H1 (cell line): ENCODE measurements at regions not wholly inside any gene's neighbourhood (a gene's known extent, or its start where the extent isn't known, plus 50 kb on each side); places are given as distances from the start of the nearest gene placed in this dataset.

ENCODE experiments used
- BACH1 ChIP-seq: IDR thresholded peaks from 2 replicates; pipeline ENCODE4 v1.6.1; 2012; ENCODE audit warnings: low read length, improper control_type of control experiment
- CTBP2 ChIP-seq: IDR thresholded peaks from 2 replicates; pipeline ENCODE4 v1.7.0; 2011; ENCODE audit warnings: borderline replicate concordance, mild to moderate bottlenecking, moderate library complexity, mixed read lengths, low read length; ENCODE audit not compliant: insufficient read depth, insufficient read length
- TF ChIP-seq, protein P1 (sequence below): IDR thresholded peaks from 2 replicates; pipeline ENCODE4 v1.6.1; 2012; ENCODE audit warnings: low read length, inconsistent platforms

DNA sequence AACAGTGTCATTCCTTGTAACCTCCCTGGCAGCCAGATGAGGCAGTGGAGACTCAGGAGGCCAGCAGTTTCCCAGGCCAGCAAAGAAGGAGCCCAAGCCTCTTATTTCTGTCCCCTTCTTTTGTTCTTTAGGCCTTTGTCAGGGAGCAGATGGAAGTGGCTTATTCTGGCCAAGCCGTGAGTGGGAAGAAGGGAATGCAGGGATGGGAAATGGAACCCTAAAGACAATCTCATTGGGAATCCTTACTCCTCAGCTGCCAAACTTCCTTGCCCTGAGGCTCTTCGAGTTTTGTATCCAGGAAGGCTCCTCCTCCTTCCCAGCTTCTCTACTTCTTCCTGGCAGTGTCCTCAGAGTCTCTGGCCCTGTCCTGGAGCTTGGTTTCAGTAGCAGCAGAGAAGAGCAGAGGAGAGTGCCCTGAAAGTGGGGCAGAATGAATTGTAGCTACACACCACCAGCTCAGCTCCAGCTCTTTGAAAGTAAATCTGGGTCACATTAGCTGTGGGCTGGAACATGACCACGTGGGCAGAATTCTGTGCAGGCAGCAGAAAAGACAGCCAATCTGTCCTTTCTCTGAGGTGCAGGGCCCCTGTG is 63.9 kb downstream of the NDUFS5 start (continued):
- TF ChIP-seq, protein P1, sequence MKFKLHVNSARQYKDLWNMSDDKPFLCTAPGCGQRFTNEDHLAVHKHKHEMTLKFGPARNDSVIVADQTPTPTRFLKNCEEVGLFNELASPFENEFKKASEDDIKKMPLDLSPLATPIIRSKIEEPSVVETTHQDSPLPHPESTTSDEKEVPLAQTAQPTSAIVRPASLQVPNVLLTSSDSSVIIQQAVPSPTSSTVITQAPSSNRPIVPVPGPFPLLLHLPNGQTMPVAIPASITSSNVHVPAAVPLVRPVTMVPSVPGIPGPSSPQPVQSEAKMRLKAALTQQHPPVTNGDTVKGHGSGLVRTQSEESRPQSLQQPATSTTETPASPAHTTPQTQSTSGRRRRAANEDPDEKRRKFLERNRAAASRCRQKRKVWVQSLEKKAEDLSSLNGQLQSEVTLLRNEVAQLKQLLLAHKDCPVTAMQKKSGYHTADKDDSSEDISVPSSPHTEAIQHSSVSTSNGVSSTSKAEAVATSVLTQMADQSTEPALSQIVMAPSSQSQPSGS: no peak
- TF ChIP-seq CTBP2 (no peak), BACH1 (no peak)
